ENCODE measurements at regions not wholly inside any gene's neighbourhood (a gene's known extent, or its start where the extent isn't known, plus 50 kb on each side); places are given as distances from the start of the nearest gene placed in this dataset.

- no peak for DNase-seq (ENCODE audit: low read depth)
- H3K4me3 ChIP-seq (ENCODE audit: low read depth, low read length), result no peak overlapping the region
- TF ChIP-seq, protein P1, sequence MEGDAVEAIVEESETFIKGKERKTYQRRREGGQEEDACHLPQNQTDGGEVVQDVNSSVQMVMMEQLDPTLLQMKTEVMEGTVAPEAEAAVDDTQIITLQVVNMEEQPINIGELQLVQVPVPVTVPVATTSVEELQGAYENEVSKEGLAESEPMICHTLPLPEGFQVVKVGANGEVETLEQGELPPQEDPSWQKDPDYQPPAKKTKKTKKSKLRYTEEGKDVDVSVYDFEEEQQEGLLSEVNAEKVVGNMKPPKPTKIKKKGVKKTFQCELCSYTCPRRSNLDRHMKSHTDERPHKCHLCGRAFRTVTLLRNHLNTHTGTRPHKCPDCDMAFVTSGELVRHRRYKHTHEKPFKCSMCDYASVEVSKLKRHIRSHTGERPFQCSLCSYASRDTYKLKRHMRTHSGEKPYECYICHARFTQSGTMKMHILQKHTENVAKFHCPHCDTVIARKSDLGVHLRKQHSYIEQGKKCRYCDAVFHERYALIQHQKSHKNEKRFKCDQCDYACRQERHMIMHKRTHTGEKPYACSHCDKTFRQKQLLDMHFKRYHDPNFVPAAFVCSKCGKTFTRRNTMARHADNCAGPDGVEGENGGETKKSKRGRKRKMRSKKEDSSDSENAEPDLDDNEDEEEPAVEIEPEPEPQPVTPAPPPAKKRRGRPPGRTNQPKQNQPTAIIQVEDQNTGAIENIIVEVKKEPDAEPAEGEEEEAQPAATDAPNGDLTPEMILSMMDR (IDR thresholded peaks at IDR 0.05; ENCODE audit: insufficient read depth, low read length), result no peak
Measured at GRCh38 chr10:125227546-125227945, 67.2 kb upstream of the CTBP2 start.

GRCh38 chr10:125226823-125227222 lies 66.5 kb upstream of the CTBP2 start:
- no peak overlapping the region for H3K4me3 ChIP-seq (ENCODE audit: low read depth, low read length)
- TF ChIP-seq, protein P1 (IDR thresholded peaks at IDR 0.05; ENCODE audit: insufficient read depth, low read length), result no peak

GRCh38 chr10:125226005-125226404 lies 65.6 kb upstream of the CTBP2 start:
- TF ChIP-seq, protein P1 (IDR thresholded peaks at IDR 0.05; ENCODE audit: insufficient read depth, low read length), result no peak
- DNase-seq (ENCODE audit: low read depth), result no peak
- no peak overlapping the region for H3K4me3 ChIP-seq (ENCODE audit: low read depth, low read length)

More at GRCh38 chr10:125226823-125227222, 66.5 kb upstream of the CTBP2 start:
- DNase-seq (ENCODE audit: low read depth), result no peak

GRCh38 chr10:125225051-125225450 lies 64.7 kb upstream of the CTBP2 start:
- no peak overlapping the region for H3K4me3 ChIP-seq (ENCODE audit: low read depth, low read length)
- DNase-seq (ENCODE audit: low read depth), result no peak
- TF ChIP-seq, protein P1 (IDR thresholded peaks at IDR 0.05; ENCODE audit: insufficient read depth, low read length), result no peak

DNA sequence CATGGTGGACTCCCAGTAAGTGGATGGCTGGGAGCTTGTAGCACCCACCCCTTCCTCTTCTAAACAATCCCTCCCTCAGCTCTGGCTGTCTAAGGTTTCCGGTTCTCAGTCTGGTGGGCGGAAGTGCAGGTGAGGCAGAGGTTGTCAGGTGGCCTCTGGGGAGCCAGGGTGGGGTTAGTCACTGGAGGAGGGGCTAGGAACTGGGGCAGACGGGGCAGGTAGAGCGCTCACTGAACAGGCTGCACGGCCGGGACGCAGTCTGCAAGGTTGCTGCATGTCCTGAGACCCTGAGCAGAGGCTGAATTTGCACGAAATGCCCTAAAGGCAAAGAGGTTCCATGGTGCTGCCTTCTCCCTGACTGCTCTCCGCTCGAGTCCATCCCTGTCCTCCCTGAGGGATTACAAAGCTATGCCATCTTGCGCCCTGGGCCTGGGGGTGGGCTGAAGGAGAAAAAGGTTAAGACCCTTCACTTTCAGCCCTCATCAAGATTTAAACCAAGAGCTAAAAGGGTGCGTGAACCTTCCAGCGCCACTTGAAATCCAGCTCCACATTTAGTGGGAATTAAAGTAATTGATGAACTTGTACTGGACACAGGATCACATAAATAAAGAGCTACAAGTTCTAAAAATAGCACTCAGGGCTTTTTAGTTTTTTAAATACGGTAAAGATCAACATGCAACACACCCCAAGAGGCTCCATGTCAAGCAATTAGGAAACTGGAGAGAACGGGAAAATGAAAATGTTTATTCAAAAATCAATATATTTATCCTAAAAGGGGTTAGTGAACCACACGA lies 62.3 kb upstream of the CTBP2 start:
- no peak for DNase-seq (ENCODE audit: low read depth)
- H3K4me3 ChIP-seq (ENCODE audit: low read depth, low read length), result no peak overlapping the region
- TF ChIP-seq, protein P1 (IDR thresholded peaks at IDR 0.05; ENCODE audit: insufficient read depth, low read length), result no peak

DNA sequence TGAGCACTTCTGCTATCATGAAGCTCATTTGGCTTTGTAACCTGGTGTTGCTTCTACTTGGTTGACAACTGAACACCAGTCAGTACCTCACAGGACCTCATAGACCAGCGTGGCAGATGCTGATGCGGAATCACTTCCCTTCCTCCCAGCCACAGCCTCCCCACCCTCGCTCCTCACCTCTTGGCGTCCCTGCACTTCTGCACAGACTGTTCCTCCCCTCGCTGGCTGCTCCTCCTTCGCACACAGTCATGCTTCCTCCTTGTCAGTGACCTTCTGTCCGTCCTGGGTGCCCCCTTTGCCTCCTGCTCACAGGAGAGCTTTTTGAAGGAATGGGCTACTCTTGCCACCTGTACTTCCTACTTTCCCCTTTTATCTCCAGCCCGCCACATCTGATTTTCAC lies 61.4 kb upstream of the CTBP2 start:
- TF ChIP-seq, protein P1 (IDR thresholded peaks at IDR 0.05; ENCODE audit: insufficient read depth, low read length), result no peak
- DNase-seq (ENCODE audit: low read depth), result no peak
- no peak overlapping the region for H3K4me3 ChIP-seq (ENCODE audit: low read depth, low read length)

All from fibroblast of the aortic adventitia (primary cell).